ENCODE measurements at regions not wholly inside any gene's neighbourhood (a gene's known extent, or its start where the extent isn't known, plus 50 kb on each side); places are given as distances from the start of the nearest gene placed in this dataset.

DNA sequence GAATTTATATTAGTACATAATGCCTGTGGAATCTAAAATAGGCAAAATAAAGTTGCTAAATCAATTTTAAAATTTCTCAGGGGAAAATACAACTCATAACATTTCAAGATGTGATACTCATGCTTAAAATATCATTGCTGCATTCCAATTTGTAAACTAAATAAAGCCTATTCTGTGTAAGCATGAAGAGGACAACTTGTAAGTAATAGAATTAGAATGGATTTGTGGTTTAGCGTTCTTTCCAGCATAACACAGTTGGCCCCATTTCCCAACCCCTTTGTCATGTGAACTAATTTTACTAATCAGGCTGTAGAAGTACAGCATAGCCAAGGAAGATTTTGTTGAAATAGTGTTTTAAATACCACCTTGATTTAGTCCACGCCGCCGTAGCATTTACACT is 437.2 kb downstream of the SI start:
- no peak for TF ChIP-seq GATA3 (IDR thresholded peaks at IDR 0.05; ENCODE audit: low read depth, low read length)
- no peak for TF ChIP-seq GATA2 (IDR thresholded peaks at IDR 0.05; ENCODE audit: low read depth, low read length)

Measured in SH-SY5Y (cell line).